SU-DHL-6 (cell line): ENCODE measurements at regions not wholly inside any gene's neighbourhood (a gene's known extent, or its start where the extent isn't known, plus 50 kb on each side); places are given as distances from the start of the nearest gene placed in this dataset.

Experiments used
- H2AFZ ChIP-seq: fragments of 200-600 bp; sonication (generic); 2 replicates; pipeline ENCODE4 v1.6.1; 2014; ENCODE audit warnings: low read depth, mild to moderate bottlenecking, moderate library complexity, mixed read lengths, antibody characterized with exemption, low read length; ENCODE audit not compliant: severe bottlenecking
- H3F3A ChIP-seq: fragments of 200-600 bp; shearing (Covaris generic); 2 replicates; pipeline ENCODE4 v1.6.0; 2016; ENCODE audit warnings: antibody characterized with exemption, mild to moderate bottlenecking; ENCODE audit not compliant: insufficient read depth
- H3K27ac ChIP-seq: fragments of 200-600 bp; sonication (generic); 2 replicates; pipeline ENCODE4 v1.5.1; 2016; ENCODE audit warnings: low read depth, mild to moderate bottlenecking, low read length, moderate library complexity, mixed read lengths
- H3K27me3 ChIP-seq: fragments of 200-600 bp; sonication (generic), shearing (Covaris generic); 2 replicates; pipeline ENCODE4 v1.6.0; 2014; ENCODE audit warnings: mild to moderate bottlenecking, low read length
- H3K36me3 ChIP-seq: fragments of 200-600 bp; sonication (generic); 2 replicates; pipeline ENCODE4 v1.6.1; 2014; ENCODE audit warnings: mild to moderate bottlenecking, low read length, mixed read lengths
- H3K4me2 ChIP-seq: fragments of 300-600, 200-600 bp; shearing (Covaris generic), sonication (generic); 2 replicates; pipeline ENCODE4 v1.6.0; 2014; ENCODE audit warnings: low read length, low read depth, mild to moderate bottlenecking; ENCODE audit not compliant: poor library complexity, severe bottlenecking
- H3K4me3 ChIP-seq: fragments of 200-600 bp; sonication (generic); 2 replicates; pipeline ENCODE4 v1.5.1; 2014; ENCODE audit warnings: antibody characterized with exemption, low read length, mild to moderate bottlenecking, mixed read lengths; ENCODE audit not compliant: insufficient read depth, poor library complexity, severe bottlenecking
- H3K79me2 ChIP-seq: fragments of 200-600 bp; sonication (generic); 2 replicates; pipeline ENCODE4 v1.6.1; 2014; ENCODE audit warnings: mild to moderate bottlenecking, low read length, moderate library complexity; ENCODE audit not compliant: insufficient read depth
- H3K9ac ChIP-seq: fragments of 200-600 bp; sonication (generic); 2 replicates; pipeline ENCODE4 v1.7.0; 2014; ENCODE audit warnings: mild to moderate bottlenecking, low read length
- H3K9me2 ChIP-seq: fragments of 200-600 bp; sonication (generic); replicated peaks from 2 replicates; pipeline ENCODE4 v1.6.1; 2014; ENCODE audit warnings: low read length; ENCODE audit not compliant: insufficient read depth
- H3K9me3 ChIP-seq: fragments of 200-600 bp; sonication (generic); 2 replicates; pipeline ENCODE4 v1.6.1; 2014; ENCODE audit warnings: low read length, mixed read lengths; ENCODE audit not compliant: insufficient read depth
- H4K20me1 ChIP-seq: fragments of 200-600 bp; sonication (generic); 2 replicates; pipeline ENCODE4 v1.6.1; 2014; ENCODE audit warnings: low read depth, mild to moderate bottlenecking, antibody characterized with exemption, low read length, moderate library complexity, mixed read lengths
- EZH2phosphoT487 ChIP-seq: fragments of 200-600 bp; sonication (generic), shearing (Covaris generic); conservative IDR thresholded peaks from 2 replicates; pipeline ENCODE4 v1.6.1; 2018; ENCODE audit warnings: mild to moderate bottlenecking, antibody characterized with exemption, low read length, moderate library complexity, mixed read lengths
- TF ChIP-seq, protein P1 (sequence below): fragments of 200-600 bp; sonication (generic); IDR thresholded peaks from one replicate; pipeline ENCODE4 v1.5.1; 2017; ENCODE audit warnings: antibody characterized with exemption, mild to moderate bottlenecking, low read length, moderate library complexity; ENCODE audit not compliant: insufficient read depth, poor library complexity, severe bottlenecking

DNA sequence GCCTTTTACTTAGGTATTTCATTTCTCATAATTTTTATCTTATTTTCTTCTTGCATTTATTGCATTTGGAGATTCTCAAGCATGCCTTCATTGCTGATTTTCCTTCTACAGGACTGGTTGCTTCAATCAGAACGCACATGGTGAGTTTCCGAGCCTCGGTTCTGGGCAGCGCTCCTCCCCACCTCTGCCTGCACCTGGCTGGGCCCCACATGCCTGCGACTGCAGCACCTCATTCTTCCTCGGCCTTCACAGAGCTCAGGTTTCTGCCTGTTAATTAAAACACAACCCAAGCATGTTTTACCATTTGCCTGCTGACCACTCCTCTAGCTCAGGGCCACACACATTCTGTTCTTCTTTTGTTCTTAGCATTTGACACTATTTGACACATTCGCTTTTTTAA, 398.8 kb downstream of the GALR1 start:
- Histone ChIP-seq H4K20me1 (no peaks in the 10 kb centered on the region), H3K9me3 (no peaks in the 10 kb centered on the region), H3K36me3 (no peaks in the 10 kb centered on the region), H3K27me3 (no peaks in the 10 kb centered on the region; the same call in 1 of the 2 replicates), H2AFZ (no peak overlapping the region), H3K9ac (no peak overlapping the region), H3K79me2 (no peaks in the 10 kb centered on the region), H3K4me3 (no peak overlapping the region), H3K27ac (no peak overlapping the region), H3F3A (no peaks in the 10 kb centered on the region), H3K4me2 (no peak overlapping the region), H3K9me2 (no peaks in the 10 kb centered on the region)
- no peak for TF ChIP-seq EZH2phosphoT487
- TF ChIP-seq, protein P1, sequence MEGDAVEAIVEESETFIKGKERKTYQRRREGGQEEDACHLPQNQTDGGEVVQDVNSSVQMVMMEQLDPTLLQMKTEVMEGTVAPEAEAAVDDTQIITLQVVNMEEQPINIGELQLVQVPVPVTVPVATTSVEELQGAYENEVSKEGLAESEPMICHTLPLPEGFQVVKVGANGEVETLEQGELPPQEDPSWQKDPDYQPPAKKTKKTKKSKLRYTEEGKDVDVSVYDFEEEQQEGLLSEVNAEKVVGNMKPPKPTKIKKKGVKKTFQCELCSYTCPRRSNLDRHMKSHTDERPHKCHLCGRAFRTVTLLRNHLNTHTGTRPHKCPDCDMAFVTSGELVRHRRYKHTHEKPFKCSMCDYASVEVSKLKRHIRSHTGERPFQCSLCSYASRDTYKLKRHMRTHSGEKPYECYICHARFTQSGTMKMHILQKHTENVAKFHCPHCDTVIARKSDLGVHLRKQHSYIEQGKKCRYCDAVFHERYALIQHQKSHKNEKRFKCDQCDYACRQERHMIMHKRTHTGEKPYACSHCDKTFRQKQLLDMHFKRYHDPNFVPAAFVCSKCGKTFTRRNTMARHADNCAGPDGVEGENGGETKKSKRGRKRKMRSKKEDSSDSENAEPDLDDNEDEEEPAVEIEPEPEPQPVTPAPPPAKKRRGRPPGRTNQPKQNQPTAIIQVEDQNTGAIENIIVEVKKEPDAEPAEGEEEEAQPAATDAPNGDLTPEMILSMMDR = no peak

DNA sequence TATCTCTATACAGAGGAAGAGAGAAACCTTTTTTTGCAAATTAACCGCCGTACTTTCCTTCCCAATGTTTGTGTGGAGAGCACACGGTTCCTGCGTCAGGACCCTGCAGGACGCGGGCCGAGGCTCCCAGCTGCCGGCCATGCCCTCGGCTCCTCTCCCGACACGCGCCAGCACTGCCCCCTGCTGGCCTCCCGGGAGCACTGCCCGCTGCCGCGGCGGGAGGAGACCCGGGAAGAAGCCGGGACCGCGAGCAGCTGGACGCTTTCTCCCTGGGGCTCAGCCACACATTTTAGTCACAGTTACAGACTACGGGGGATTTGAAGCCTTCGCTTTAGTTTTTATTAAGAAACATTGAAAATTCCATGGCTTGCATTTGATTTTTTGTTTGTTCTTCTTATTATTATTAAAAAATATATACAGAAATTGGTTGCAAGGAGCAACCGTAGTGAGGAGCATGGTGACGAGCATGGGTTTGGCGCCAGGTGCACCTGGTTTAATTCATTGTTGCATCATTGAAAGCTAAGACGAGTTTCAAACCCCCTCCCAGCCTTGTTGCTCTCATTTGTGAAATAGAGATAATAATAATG, 401.2 kb downstream of the GALR1 start:
- Histone ChIP-seq H3K4me2 (no peak overlapping the region), H3K9me3 (no peaks in the 10 kb centered on the region), H3K79me2 (no peaks in the 10 kb centered on the region), H3K27me3 (no peaks in the 10 kb centered on the region), H4K20me1 (no peaks in the 10 kb centered on the region), H3F3A (no peaks in the 10 kb centered on the region), H2AFZ (no peak overlapping the region), H3K27ac (no peak overlapping the region), H3K9me2 (no peaks in the 10 kb centered on the region), H3K4me3 (no peak overlapping the region), H3K36me3 (no peaks in the 10 kb centered on the region), H3K9ac (no peak overlapping the region)
- TF ChIP-seq, protein P1 = peak; percentile 81
- no peak for TF ChIP-seq EZH2phosphoT487

DNA sequence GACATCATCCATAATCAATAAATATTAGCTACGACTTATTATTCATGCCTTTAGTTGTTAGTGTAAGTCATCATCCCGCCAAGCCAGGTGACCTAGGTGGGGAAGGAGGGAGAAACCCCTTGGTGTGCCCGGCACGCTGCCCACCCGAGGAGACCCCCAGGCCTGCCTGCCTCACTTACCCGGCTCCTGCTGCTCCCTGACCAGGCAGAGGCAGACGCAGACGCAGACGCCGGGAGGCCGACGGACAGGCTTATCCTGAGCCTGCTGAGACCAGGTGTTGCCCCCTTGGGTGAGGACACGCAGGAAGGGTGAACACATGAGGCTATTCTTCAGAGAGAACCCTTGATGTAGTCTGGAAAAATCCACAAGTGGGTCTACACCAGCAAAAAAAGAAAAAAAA, 401.8 kb downstream of the GALR1 start:
- Histone ChIP-seq H3K79me2 (no peaks in the 10 kb centered on the region), H3K9me3 (no peaks in the 10 kb centered on the region), H4K20me1 (no peaks in the 10 kb centered on the region)

More for the DNA sequence above, 401.8 kb downstream of the GALR1 start:
- no peaks in the 10 kb centered on the region for H3K9me2 ChIP-seq
- H3K9ac ChIP-seq = no peak overlapping the region
- H3K36me3 ChIP-seq = no peaks in the 10 kb centered on the region
- no peak overlapping the region for H3K4me2 ChIP-seq
- H3F3A ChIP-seq = no peaks in the 10 kb centered on the region
- no peak for TF ChIP-seq EZH2phosphoT487
- TF ChIP-seq, protein P1 = no peak
- no peak overlapping the region for H2AFZ ChIP-seq
- H3K4me3 ChIP-seq = no peak overlapping the region
- no peaks in the 10 kb centered on the region for H3K27me3 ChIP-seq
- H3K27ac ChIP-seq = no peak overlapping the region
